Activated naive CD4-positive, alpha-beta T cell treated with anti-CD3 and anti-CD28 coated beads, Interleukin-2, amount 50 U/mL, for 72 hours (primary cell): ENCODE measurements at regions not wholly inside any gene's neighbourhood (a gene's known extent, or its start where the extent isn't known, plus 50 kb on each side); places are given as distances from the start of the nearest gene placed in this dataset.

ENCODE experiments used
- ATAC-seq, 2 donors: fragments of 150-1000 bp; cut with Tn5 transposase; 2 replicates each; pipeline ENCODE4 v1.10.0; 2021; ENCODE audit warnings: mild to moderate bottlenecking in 2 of 2, moderate library complexity in 2 of 2
- DNase-seq, 2 donors: peaks; one replicate each; pipeline ENCODE4 v3.0.0; 2021 to 2022; ENCODE audit warnings: low spot score in 2 of 2
- H3K27ac Mint-ChIP-seq, 2 donors: one replicate each; pipeline ENCODE4 v1.8.0; 2022; ENCODE audit warnings: mild to moderate bottlenecking in 2 of 2, mixed read lengths in 2 of 2
- H3K36me3 Mint-ChIP-seq, 2 donors: one replicate each; pipeline ENCODE4 v1.8.0; 2022; ENCODE audit warnings: mixed read lengths in 2 of 2
- H3K9me3 Mint-ChIP-seq, 2 donors: one replicate each; pipeline ENCODE4 v1.8.0; 2022; ENCODE audit warnings: mixed read lengths in 2 of 2

DNA sequence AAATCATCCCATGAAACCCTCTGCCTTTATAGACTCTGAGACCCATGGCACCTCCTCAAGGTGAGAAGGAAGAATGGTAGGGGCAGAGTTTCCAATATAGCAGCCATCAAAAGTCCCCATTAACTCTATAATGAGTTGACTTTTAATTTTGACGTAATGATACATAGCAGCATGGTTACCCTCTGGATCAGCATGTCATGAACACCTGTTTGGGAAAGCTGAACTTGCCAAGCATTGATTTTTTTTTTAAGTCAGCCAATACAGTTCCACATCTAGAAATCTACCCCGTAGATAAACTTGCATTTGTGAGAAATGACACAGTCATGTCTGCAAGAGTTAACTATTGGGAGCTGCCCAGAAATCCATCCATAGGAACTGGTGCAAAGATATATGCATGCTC is 191.8 kb downstream of the TMEM114 start:
- H3K27ac Mint-ChIP-seq: no peak overlapping the region
- ATAC-seq: no peak
- H3K36me3 Mint-ChIP-seq: no peaks in the 10 kb centered on the region
- DNase-seq: no peak
- peaks cover 4 to 8% of the 10 kb centered on the region in 2 donors for H3K9me3 Mint-ChIP-seq

DNA sequence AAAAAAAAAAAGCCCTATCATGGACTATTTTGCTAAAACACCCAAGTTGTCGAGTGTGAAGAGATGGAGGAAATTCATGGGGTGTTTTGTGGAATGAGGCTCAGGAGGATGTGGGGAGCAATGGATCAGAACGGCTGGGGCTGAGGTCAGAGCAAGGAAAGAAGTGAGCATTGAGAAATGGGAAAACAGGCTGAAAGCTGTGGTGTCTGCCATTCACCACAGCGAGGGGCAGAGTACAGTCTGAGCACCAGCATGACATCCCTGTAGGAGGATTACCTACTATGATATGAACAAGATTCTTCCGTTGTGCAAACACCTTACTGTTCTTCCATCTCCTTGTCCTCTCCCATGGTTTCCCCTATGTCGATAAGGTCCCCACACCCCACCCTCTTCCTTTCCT is 193.1 kb downstream of the TMEM114 start:
- Mint-ChIP-seq H3K9me3 (peaks cover 7 to 8% of the 10 kb centered on the region in 2 donors), H3K27ac (no peak overlapping the region), H3K36me3 (no peaks in the 10 kb centered on the region)
- DNase-seq (no peak), ATAC-seq (no peak)

DNA sequence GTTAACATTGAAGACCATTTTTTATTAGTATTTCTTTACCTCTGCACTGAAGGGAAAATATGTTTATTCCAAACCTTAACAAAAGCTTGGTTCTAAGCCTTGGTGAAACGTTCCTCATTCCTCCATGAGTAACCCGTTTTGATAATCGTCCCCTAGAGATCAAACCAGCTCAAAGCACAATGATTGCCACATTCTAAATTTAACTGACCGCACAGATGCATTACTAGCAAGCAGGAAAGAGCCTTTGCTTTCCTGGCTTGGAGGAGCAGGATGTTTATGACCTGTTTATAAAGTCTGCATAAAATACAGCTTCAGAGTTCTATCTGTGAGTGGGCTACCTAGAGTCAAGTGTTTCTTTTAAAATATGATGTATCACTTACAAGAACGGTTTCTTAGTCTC is 193.8 kb downstream of the TMEM114 start:
- Mint-ChIP-seq H3K36me3 (no peaks in the 10 kb centered on the region), H3K27ac (no peak overlapping the region), H3K9me3 (peaks cover 7 to 8% of the 10 kb centered on the region in 2 donors)
- ATAC-seq: no peak
- DNase-seq: no peak

DNA sequence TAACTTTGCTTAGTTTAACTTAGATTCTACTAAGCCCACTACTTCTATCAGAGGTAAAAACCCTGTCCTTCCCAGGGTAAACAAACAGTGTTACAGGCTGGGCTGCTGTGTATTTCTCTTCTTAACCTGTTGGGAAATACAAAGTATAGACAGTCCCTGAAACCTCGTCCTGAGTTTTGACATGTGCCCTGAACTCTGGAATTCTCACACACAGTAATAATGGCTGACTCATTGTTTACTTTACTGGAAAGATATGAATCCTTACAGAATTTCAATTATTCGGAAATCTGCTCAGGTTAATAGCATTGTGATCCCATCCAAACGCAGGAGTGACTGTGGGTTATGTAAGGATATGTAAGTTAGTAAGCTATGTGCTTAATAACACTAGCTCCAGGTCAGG is 199.1 kb downstream of the TMEM114 start:
- H3K27ac Mint-ChIP-seq: no peak overlapping the region
- H3K9me3 Mint-ChIP-seq: peaks cover 7 to 12% of the 10 kb centered on the region in 2 donors
- no peaks in the 10 kb centered on the region for H3K36me3 Mint-ChIP-seq
- ATAC-seq (no peak), DNase-seq (no peak)

DNA sequence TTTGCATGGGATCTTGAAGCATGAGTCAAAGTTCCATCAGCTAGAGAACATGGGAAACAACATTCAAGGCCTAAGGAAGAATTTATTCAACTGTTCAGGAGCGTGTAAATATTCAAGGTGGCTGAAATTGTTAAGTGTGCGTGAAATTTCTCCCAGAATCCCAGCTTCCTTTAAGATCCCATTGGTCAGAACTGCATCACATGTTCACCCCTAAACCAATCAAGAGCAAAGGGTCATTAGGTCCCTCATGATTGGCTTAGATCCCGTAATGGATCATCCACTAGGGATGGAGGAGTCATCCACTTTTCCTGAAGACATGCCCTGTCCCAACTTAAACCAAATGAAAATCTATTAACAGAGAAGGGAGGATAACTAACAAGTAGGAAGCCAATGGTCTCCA is 201.6 kb downstream of the TMEM114 start:
- Mint-ChIP-seq H3K27ac (no peak overlapping the region), H3K9me3 (peaks cover 7 to 12% of the 10 kb centered on the region in 2 donors), H3K36me3 (no peaks in the 10 kb centered on the region)
- DNase-seq: no peak
- ATAC-seq: no peak

DNA sequence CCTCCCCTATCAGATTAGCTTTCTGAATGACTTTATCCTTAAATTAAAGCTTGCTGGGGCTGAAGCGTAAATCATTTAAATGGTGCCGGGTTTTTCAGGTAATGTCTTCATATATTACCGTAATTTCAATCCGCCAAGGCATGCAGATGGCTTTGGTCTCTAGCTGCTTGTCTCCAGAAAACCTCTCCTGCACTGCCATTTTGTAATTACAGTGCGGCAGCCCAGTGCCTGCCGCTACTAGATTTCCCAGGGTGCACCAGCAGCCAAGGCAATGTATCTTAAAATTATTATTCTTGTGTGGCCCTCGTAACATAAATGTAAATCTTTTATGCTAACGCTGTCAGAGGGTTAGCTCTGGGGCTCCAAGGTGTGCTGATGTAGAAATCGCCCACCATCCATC is 208.5 kb downstream of the TMEM114 start:
- Mint-ChIP-seq H3K9me3 (peaks cover 4 to 9% of the 10 kb centered on the region in 2 donors), H3K36me3 (no peaks in the 10 kb centered on the region), H3K27ac (no peak overlapping the region)
- ATAC-seq: no peak
- no peak for DNase-seq

DNA sequence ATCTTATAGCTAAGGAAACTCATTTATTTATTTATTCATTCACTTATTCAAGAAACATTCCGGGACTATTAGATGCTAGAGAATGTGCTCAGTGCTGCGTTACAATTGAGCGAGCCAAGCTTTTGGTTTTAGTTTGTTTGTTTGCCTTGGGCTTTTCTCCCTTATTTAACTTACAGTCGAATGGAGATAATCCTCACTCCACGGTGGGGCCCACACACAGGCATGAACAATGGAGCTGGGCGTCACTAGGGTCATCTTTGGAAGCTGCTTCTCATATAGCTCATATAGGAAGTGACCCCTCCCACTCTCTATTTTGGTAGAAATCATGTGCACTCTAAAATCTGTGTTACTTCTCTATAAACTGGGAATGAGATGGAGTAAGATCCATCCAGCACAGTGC is 210.0 kb downstream of the TMEM114 start:
- DNase-seq: no peak
- no peak overlapping the region for H3K27ac Mint-ChIP-seq
- H3K36me3 Mint-ChIP-seq: no peaks in the 10 kb centered on the region
- ATAC-seq: no peak
- H3K9me3 Mint-ChIP-seq: peaks cover 4 to 9% of the 10 kb centered on the region in 2 donors

DNA sequence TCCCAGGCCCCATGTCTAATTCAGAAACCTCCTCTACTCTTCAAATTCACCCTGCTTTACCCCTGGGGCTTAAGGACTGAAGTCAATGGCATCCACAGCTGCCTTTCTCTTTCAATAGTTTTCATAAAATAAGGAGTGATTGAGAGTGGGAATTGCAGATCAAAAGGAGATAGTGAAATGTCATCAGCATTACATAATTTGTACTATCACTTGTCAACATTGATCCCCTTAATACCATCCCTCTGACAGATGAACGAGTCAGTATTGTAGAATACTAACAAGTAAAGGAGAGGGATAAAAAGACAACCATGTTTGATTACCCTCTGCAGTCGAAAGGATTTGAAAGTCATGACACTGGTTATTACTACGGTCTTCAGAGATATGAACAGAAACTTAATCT is 212.4 kb downstream of the TMEM114 start:
- no peak for ATAC-seq
- Mint-ChIP-seq H3K9me3 (peaks cover 4 to 13% of the 10 kb centered on the region in 2 donors), H3K36me3 (no peaks in the 10 kb centered on the region)

DNA sequence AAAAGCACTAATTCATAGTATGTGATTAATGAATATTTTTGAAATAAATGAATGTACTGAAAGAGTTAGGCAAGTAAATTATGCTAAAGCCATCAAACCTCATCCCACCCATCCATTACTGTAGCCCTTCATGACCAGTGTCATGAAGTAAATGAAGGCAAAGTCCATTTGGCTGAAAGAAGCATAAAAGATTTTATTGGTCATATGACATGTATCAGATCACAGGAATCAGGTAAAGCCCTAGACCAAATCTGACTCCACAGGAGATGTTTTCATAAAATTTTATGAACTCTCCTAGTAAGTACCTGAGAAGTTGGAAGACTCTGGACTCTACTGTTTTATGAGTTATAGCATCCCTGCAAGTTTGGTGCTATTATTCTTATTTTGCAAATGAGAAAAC is 213.5 kb downstream of the TMEM114 start:
- Mint-ChIP-seq H3K27ac (no peak overlapping the region), H3K9me3 (peaks cover 10 to 13% of the 10 kb centered on the region in 2 donors), H3K36me3 (no peaks in the 10 kb centered on the region)
- DNase-seq: no peak
- ATAC-seq: no peak

More for the DNA sequence above, 212.4 kb downstream of the TMEM114 start:
- H3K27ac Mint-ChIP-seq: no peak overlapping the region
- DNase-seq: no peak

DNA sequence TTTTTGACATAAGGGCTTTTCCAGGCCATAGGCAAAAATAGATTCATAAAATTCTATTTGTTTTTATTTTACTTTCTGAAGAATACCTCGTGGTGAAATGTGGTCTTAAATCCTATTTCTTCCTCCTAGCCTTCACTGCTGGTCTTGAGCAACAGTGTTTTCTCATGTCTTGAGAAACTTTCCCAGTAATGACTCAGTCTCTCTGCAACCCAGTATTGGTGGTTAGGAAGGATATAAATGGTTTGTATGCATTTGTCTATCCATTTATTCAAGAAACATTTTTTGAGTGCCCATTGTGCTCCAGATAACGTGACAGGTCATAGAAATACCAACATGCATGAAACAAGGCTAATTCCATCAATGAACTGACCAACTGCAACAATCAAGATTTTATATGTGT is 213.9 kb downstream of the TMEM114 start:
- Mint-ChIP-seq H3K9me3 (peaks cover 10 to 13% of the 10 kb centered on the region in 2 donors), H3K27ac (no peak overlapping the region), H3K36me3 (no peaks in the 10 kb centered on the region)
- ATAC-seq: no peak
- DNase-seq: no peak

DNA sequence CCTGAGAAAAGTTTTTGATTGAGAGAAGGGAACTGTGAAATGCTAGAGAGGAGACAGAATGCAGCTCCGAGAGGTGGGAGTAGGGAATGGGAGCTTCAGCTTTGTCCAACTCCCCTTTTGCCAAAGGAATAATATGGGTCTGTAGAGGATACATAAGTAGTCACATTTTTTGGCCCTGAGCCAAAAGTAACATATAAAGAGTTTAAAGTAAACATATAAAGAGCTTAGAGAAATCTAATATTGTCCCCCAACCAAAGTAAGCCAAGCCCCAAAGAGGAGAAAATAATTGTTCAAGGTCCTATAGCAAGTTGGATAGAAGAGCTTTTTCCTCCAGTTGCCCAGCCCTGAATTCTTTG is 215.1 kb downstream of the TMEM114 start:
- Mint-ChIP-seq H3K27ac (no peak overlapping the region), H3K36me3 (no peaks in the 10 kb centered on the region), H3K9me3 (peaks cover 10 to 13% of the 10 kb centered on the region in 2 donors)
- ATAC-seq: no peak
- no peak for DNase-seq

DNA sequence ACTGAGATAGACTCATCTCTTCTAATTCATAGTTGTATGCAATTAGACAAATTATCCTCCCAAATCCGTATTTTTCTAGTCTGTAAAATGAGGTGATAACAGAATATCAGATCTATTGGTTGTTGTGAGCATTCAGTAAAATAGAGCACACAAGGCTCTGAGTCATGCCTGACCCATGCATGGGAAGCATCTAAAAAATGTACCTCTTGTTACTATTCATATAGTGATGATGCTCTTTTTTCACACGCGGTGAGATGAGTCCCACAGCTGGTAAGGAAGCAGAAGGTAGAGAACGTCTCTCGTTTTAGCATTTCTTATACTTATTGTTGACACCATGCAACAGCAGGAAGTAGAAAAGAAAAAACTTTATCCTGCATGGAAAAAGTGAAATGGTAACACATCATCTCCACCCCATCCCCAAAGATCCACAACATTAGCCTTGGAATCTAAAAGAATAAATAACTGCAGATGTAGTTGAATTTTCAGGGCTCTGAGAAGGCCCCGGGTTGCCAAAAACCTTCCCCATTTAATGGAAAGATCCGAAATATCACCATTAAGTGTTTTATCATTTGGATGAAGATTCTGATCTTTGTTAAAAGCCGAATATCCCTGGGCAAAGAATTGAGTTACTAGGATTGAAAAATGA is 215.6 kb downstream of the TMEM114 start:
- no peak overlapping the region for H3K27ac Mint-ChIP-seq
- ATAC-seq: no peak

DNA sequence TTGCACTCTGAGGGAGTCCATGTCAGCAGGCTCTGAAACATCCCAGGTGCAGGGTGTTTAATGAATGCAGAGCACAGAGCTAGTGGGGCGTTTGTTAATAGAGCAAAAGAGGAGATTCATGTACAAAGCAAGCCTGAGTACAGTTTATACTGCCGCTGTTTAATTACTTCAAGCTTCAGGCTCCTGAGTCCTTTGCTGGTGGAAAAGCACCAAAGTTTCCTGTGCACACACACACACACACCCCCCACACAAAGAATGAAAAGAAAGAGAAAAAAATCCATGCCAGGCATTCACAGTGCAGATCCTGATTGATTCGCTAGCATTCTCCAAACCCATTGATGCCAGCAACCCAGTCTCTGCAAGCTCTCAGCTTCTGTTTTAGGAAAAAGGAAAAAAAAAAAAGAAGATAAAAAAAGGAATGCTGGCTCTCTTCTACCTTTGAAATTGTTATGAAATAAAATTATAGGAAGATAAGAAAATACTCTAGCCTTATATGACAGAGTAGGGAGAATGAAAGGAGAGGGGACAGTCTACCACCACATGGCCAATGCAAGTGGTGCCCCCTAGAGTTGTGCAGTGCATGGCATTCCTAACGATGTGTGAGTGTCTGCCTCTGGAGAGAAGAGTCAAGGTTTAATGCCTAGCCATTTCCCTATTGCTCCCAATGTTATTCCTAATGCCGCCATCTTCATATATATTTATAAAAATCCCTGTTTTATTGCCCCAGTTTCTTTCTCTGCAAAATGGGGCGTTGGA is 216.5 kb downstream of the TMEM114 start:
- Mint-ChIP-seq H3K9me3 (peaks cover 12 to 14% of the 10 kb centered on the region in 2 donors), H3K36me3 (no peaks in the 10 kb centered on the region), H3K27ac (no peak overlapping the region)
- no peak for ATAC-seq
- no peak for DNase-seq

More for the DNA sequence above, 215.6 kb downstream of the TMEM114 start:
- H3K9me3 Mint-ChIP-seq: peaks cover 10 to 11% of the 10 kb centered on the region in 2 donors
- DNase-seq: no peak
- H3K36me3 Mint-ChIP-seq: no peaks in the 10 kb centered on the region

DNA sequence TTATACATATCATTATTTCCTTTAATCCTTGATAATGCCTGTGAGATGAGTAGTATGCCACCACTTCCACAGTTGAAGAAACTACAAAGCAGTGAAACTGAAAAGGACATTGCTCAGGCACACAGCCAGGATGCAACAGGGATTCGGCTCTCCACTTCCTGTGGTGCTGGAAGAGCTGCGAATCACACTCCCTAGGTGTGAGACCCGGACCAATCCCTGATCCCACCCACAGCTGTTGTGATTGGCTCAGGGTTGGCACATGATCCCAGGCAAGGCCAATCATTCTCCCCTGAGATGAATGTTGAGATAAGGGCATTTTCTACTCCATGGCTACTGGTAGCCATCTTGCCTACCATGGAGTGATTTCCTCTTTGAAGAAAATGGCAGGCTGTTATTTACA is 218.2 kb downstream of the TMEM114 start:
- no peak overlapping the region for H3K27ac Mint-ChIP-seq
- peaks cover 8 to 20% of the 10 kb centered on the region in 2 donors for H3K9me3 Mint-ChIP-seq
- DNase-seq: no peak
- H3K36me3 Mint-ChIP-seq: no peaks in the 10 kb centered on the region
- ATAC-seq: no peak

DNA sequence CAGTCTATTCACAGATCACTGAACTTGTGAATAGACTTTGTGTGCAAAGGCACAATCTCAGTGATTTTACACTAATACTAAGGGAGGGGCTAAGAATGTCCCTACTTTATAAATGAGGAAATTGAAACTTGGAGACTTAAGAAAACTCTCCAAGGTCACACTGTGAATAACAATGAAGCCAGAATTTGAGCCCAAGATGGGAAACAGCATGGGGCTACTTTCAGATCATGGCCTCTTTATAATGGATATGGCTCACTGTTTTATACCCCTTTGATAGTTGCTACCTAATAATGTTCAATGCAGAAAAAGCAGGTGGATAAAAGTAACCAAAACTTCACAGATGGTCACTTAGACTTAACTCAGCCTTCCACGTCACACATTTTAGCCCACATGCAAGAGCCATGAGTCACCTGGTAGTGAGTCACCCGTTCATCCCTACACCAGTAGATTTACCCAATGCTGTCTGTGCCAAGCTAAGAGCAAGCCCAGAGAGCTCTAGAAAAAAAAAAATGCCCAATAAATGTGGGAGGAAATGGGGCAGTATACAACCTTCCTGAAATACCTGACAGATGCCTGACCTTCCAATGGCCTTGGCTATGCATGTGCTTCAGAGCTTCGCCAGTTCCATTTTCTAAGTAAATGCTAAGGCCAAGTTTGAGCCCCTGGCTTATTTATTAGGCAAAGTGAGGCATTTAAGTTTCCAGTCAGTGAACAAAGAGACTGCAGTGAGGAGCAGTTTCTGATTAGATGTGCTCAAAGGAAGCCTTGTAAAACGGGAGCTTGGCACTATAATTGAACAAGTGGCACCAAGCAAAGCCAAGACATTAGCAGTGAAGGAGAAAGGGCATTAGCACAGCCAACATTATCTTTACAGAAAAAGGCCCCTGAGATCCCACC is 219.7 kb downstream of the TMEM114 start:
- peaks cover 8 to 22% of the 10 kb centered on the region in 2 donors for H3K9me3 Mint-ChIP-seq

DNA sequence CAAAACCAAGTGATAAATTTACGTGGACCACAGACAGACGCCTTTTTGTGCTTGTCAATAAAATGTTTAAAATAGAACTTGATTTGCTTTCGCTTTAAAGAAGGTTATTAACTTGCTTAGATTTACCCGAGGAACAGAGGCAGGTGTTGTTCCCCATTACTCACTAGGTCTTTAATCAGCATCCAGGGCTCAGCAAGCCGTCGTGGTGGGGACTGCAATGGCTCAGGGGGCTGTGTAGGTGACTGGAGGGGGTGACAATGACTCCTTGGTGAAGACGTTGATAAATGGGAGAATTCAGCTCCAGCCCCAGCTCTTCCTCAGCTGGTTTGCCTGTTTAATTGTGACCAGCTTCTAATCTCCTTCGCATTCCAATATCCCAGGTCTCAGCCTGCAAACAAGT is 231.4 kb downstream of the TMEM114 start:
- ATAC-seq: no peak
- H3K27ac Mint-ChIP-seq: no peak overlapping the region
- DNase-seq: no peak
- H3K36me3 Mint-ChIP-seq: no peaks in the 10 kb centered on the region
- H3K9me3 Mint-ChIP-seq: no peaks in the 10 kb centered on the region

More for the DNA sequence above, 219.7 kb downstream of the TMEM114 start:
- DNase-seq (no peak), ATAC-seq (no peak)
- H3K27ac Mint-ChIP-seq: no peak overlapping the region
- no peaks in the 10 kb centered on the region for H3K36me3 Mint-ChIP-seq

DNA sequence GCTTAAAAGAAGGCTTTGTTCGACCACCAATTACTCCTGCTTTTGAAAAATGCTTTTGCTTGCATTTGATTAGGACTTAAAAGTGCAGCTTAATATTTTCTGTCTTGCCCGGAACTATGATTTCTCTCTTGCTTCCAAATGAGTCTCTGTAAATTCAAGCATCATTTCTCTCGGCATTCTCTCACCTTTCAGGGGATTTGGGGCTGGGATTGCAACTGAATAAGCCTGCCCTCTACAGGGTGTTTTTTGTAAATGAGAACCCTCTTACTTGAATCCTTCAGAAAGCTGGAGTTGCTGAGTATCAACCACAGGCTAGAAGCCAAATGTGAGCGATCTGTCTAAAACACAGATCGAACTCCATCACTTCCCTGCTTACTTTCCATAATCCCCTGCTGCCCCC is 234.6 kb downstream of the TMEM114 start:
- no peak for ATAC-seq
- Mint-ChIP-seq H3K36me3 (no peaks in the 10 kb centered on the region), H3K27ac (no peak overlapping the region), H3K9me3 (peaks cover 0 to under 1% of the 10 kb centered on the region in 2 donors)
- DNase-seq: no peak
